ENCODE measurements at regions not wholly inside any gene's neighbourhood (a gene's known extent, or its start where the extent isn't known, plus 50 kb on each side); places are given as distances from the start of the nearest gene placed in this dataset.

GRCh38 chr11:71364806-71365205 is 83.4 kb downstream of the DHCR7 start:
- no peak overlapping the region for H2BK12ac ChIP-seq (ENCODE audit: insufficient read length, low read depth, low read length)
- no peaks in the 10 kb centered on the region for H3K4me1 Mint-ChIP-seq

More at GRCh38 chr11:71364806-71365205, 83.4 kb downstream of the DHCR7 start:
- H3K36me3 Mint-ChIP-seq (ENCODE audit: insufficient read depth in 1 of 3, low read depth in 3 of 3): no peaks in the 10 kb centered on the region
- H3K56ac ChIP-seq (ENCODE audit: insufficient read length, low read depth, low read length): no peak overlapping the region
- no peak overlapping the region for H3K27ac Mint-ChIP-seq
- no peak overlapping the region for H4K91ac ChIP-seq (ENCODE audit: insufficient read length, low read depth, low read length)
- no peak overlapping the region for H2BK5ac ChIP-seq (ENCODE audit: insufficient read length, low read length)
- H3K9ac ChIP-seq (ENCODE audit: extremely low read depth, insufficient read length, low read length): no peak overlapping the region
- TF ChIP-seq, protein P1, sequence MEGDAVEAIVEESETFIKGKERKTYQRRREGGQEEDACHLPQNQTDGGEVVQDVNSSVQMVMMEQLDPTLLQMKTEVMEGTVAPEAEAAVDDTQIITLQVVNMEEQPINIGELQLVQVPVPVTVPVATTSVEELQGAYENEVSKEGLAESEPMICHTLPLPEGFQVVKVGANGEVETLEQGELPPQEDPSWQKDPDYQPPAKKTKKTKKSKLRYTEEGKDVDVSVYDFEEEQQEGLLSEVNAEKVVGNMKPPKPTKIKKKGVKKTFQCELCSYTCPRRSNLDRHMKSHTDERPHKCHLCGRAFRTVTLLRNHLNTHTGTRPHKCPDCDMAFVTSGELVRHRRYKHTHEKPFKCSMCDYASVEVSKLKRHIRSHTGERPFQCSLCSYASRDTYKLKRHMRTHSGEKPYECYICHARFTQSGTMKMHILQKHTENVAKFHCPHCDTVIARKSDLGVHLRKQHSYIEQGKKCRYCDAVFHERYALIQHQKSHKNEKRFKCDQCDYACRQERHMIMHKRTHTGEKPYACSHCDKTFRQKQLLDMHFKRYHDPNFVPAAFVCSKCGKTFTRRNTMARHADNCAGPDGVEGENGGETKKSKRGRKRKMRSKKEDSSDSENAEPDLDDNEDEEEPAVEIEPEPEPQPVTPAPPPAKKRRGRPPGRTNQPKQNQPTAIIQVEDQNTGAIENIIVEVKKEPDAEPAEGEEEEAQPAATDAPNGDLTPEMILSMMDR (conservative IDR thresholded peaks at IDR 0.05): no peak
- no peak overlapping the region for H3T11ph ChIP-seq (ENCODE audit: low read length)
- no peaks in the 10 kb centered on the region for H3K79me2 ChIP-seq (ENCODE audit: insufficient read depth, low read length)
- H3K4me2 ChIP-seq (ENCODE audit: insufficient read depth, insufficient read length, low read length): no peak overlapping the region
- H4K8ac ChIP-seq (replicated peaks; ENCODE audit: insufficient read length, low read depth, low read length): no peak overlapping the region
- no peak overlapping the region for H3K23ac ChIP-seq (ENCODE audit: insufficient read length, low read depth, low read length)
- H4K5ac ChIP-seq (ENCODE audit: insufficient read length, low read depth, low read length): no peak overlapping the region
- no peaks in the 10 kb centered on the region for H3K9me3 ChIP-seq (ENCODE audit: control insufficient read depth, low read depth, low read length)
- DNase-seq: no peak
- H3K23me2 ChIP-seq (ENCODE audit: insufficient read length, low read depth, low read length, poor library complexity, severe bottlenecking): no peaks in the 10 kb centered on the region
- H2BK120ac ChIP-seq (ENCODE audit: low read depth, low read length, poor library complexity, severe bottlenecking): no peak overlapping the region
- no peak overlapping the region for H2BK15ac ChIP-seq (ENCODE audit: low read depth, low read length)
- H3K79me1 ChIP-seq (ENCODE audit: insufficient read depth, low read depth, low read length, poor library complexity, severe bottlenecking): no peaks in the 10 kb centered on the region
- no peaks in the 10 kb centered on the region for H3K27me3 ChIP-seq (ENCODE audit: insufficient read depth, low read length)
- WGBS (ENCODE audit: extremely low coverage, insufficient read length, low lambda C conversion rate): no CpG with 5 or more reads among the region's 5 CpGs
- no peak overlapping the region for H3K14ac ChIP-seq (ENCODE audit: insufficient read depth, low read length)
- no peak overlapping the region for H2AK5ac ChIP-seq (ENCODE audit: insufficient read length, low read length)
- no peak overlapping the region for H3K27ac ChIP-seq (ENCODE audit: insufficient read length, low read depth, low read length)
- no peak overlapping the region for H3K18ac ChIP-seq (ENCODE audit: insufficient read length, low read depth, low read length)
- no peak overlapping the region for H2BK20ac ChIP-seq (ENCODE audit: low read depth, low read length, poor library complexity, severe bottlenecking)
- no peaks in the 10 kb centered on the region for H4K20me1 ChIP-seq (ENCODE audit: control insufficient read depth, insufficient read depth, insufficient read length)
- H3K9me3 Mint-ChIP-seq: 0 out of 5 replicates have a peak, but pooled peaks cover 0 to 2% of the 10 kb centered on the region in 2 experiments
- H2AFZ ChIP-seq (ENCODE audit: low read length): no peak overlapping the region
- no peak overlapping the region for H3K4me3 Mint-ChIP-seq
- H3K27me3 Mint-ChIP-seq (ENCODE audit: low read depth): peaks cover 5% of the 10 kb centered on the region
- no peaks in the 10 kb centered on the region for H3K4me1 ChIP-seq (ENCODE audit: insufficient read depth, low read length)
- no peak overlapping the region for H3K4ac ChIP-seq (ENCODE audit: low read depth, low read length)

All from H9 (cell line).